ENCODE measurements at regions not wholly inside any gene's neighbourhood (a gene's known extent, or its start where the extent isn't known, plus 50 kb on each side); places are given as distances from the start of the nearest gene placed in this dataset.

DNA sequence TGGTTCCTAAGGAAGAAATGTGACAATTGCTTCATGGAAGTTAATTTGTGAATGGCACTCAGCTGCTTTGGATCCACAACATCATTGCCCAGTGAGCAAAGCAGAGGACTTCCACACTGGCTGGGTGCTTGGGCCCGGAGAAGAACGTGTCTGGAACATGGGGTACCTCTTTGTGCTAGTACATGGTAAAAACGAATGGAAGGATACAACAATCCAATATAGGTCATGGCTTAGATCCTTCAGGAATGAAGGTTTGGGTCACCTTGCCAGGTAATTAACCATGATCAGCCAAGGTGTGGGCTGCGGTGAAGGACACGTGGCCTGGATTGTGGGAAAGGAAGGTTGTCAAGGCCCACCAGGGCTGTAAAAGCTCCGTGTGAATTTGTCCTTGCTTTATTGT is 245.9 kb upstream of the HS6ST1 start:
- TF ChIP-seq, protein P1, sequence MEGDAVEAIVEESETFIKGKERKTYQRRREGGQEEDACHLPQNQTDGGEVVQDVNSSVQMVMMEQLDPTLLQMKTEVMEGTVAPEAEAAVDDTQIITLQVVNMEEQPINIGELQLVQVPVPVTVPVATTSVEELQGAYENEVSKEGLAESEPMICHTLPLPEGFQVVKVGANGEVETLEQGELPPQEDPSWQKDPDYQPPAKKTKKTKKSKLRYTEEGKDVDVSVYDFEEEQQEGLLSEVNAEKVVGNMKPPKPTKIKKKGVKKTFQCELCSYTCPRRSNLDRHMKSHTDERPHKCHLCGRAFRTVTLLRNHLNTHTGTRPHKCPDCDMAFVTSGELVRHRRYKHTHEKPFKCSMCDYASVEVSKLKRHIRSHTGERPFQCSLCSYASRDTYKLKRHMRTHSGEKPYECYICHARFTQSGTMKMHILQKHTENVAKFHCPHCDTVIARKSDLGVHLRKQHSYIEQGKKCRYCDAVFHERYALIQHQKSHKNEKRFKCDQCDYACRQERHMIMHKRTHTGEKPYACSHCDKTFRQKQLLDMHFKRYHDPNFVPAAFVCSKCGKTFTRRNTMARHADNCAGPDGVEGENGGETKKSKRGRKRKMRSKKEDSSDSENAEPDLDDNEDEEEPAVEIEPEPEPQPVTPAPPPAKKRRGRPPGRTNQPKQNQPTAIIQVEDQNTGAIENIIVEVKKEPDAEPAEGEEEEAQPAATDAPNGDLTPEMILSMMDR (conservative IDR thresholded peaks at IDR 0.05; ENCODE audit: low read depth, low read length), result no peak
- no peak for DNase-seq (ENCODE audit: low read depth)
- H3K4me3 ChIP-seq (ENCODE audit: low read depth, low read length), result no peak overlapping the region

DNA sequence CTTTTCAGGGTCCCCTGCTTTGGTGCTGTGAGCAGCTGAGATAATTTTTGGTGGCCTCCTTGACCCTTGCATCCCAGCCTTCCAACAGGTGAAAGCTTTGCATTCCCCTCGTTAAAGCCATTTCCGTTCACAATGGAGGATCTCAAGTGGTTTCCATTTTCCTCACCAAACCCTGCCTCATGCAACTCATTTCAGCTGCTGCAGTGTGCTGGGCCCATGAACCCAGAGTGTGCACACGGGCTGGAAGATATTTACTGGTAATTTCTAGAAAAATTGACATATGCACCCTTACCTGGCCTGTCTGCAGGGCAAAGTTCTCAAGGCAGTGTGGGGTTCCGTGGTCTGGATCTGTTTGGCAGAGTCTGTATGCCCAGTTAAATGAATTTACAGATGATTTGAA is 246.8 kb upstream of the HS6ST1 start:
- no peak overlapping the region for H3K4me3 ChIP-seq (ENCODE audit: low read depth, low read length)
- DNase-seq (ENCODE audit: low read depth), result no peak
- TF ChIP-seq, protein P1 (conservative IDR thresholded peaks at IDR 0.05; ENCODE audit: low read depth, low read length), result no peak

DNA sequence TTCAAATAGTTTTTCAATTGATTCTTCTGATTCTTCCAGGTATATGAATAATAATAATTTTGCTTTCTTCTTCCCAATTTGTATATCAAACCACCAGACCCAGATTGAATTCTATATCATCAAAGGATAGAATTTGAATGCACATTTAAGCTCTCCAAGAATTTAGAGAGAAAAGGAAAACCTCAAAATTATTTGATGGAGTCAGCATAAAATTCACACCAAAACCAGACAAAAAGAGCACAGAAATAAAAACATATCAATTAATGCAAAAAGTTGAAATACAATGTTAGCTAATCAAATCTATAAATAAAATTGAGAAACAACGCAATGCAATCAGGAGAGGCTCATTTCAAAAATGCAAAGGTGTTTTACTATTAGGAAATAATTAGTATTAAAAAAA is 248.0 kb upstream of the HS6ST1 start:
- no peak overlapping the region for H3K4me3 ChIP-seq (ENCODE audit: low read depth, low read length)
- no peak for DNase-seq (ENCODE audit: low read depth)
- TF ChIP-seq, protein P1 (conservative IDR thresholded peaks at IDR 0.05; ENCODE audit: low read depth, low read length), result no peak

DNA sequence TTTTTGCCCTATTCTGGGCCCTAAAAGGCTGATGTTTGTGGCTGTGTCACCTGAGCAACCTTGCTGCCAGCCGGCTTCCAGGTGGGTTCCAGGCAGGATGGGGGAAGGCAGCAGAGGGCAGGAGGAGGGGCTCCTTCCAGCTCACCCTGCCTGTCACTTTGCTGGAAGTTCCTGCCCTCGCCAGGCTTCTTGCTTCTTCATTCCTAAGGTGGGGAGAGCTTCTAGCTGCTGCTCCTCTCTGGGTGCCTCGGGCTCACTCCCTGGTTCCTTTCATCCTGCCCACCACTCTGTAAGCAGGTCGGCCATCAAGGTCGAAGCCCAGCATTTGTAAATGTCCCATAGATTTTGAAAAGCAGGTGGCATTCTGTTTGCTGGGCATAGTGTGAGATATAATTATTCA is 249.4 kb upstream of the HS6ST1 start:
- DNase-seq (ENCODE audit: low read depth), result no peak
- no peak overlapping the region for H3K4me3 ChIP-seq (ENCODE audit: low read depth, low read length)

DNA sequence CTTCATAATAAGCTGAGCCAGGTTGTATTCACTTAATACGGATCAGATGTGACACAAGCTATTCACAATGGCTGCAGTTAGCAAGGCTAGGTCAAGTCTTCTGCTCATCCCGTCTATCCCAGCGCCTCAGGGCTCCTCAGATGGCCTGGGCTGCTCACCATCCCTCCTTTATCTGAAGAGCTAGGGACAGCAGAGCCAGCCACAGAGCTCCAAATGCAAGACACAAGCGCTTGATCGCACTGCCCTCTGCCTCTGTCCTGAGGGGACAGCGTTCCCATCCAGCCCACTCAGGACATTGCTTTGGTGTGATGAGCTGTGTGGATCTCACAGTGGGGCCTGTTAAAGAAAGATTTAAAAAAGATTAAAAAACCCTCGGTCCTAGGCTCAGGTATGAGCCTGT is 254.4 kb upstream of the HS6ST1 start:
- DNase-seq (ENCODE audit: low read depth), result no peak

More for the DNA sequence above, 249.4 kb upstream of the HS6ST1 start:
- TF ChIP-seq, protein P1 (conservative IDR thresholded peaks at IDR 0.05; ENCODE audit: low read depth, low read length), result no peak

DNA sequence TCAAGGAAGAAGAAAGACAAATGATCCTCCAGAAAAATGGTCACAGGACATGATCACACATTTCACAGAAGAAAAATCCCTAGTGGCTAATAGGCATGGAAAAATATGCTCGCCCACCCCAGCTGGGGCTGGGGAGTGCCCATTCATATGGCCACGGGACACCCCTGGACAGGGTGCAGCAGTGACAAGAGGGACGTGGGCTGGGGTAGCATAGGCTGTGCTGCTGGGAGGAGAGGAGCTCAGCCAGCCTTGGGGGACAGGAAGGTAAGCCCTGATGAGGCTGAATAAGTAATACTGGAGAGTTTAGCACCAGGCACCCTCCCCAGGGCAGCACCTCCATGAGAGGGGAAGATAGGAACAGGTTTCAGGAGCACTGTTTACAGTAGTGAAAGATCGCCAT is 254.9 kb upstream of the HS6ST1 start:
- DNase-seq (ENCODE audit: low read depth), result no peak
- H3K4me3 ChIP-seq (ENCODE audit: low read depth, low read length), result no peak overlapping the region
- TF ChIP-seq, protein P1 (conservative IDR thresholded peaks at IDR 0.05; ENCODE audit: low read depth, low read length), result no peak

More for the DNA sequence above, 254.4 kb upstream of the HS6ST1 start:
- H3K4me3 ChIP-seq (ENCODE audit: low read depth, low read length), result no peak overlapping the region
- TF ChIP-seq, protein P1 (conservative IDR thresholded peaks at IDR 0.05; ENCODE audit: low read depth, low read length), result no peak

DNA sequence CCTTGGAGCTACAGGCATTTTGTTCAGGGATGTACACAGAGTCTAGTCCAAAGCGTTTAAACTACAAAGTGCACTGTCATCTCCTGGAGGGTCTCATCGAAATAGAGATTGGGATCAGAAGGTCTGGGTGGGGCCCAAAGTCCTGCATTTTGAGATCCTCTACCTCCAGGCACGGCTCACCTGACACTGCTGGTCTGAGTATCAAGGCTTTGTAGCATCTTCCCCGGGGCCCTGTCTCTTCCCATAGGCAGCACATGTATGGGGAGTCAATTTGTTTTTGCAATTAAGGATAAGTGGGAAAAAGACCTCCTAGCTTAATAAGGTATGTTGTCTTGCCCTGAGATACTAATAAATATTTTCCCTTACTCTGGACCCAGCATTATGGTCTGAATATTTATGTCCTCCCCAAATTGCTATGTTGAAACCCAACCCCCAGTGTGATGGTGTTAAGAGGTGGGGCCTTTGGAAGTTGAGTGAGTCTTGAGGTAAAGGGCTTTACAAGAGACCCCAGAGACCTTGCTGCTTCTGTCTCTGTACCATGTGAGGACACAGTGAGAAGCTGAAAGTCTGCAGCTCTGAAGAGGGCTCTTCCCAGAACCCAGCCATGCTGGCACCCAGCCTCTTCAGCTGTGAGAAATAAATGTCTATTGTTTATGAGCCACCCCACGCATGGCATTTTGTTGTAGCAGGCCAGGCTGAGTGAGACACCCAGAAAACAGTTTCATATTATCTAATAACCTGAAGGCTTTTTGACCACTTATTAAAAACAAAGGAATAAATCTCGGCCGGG is 258.7 kb upstream of the HS6ST1 start:
- TF ChIP-seq, protein P1 (conservative IDR thresholded peaks at IDR 0.05; ENCODE audit: low read depth, low read length), result no peak
- DNase-seq (ENCODE audit: low read depth), result no peak
- no peak overlapping the region for H3K4me3 ChIP-seq (ENCODE audit: low read depth, low read length)
